Stimulated activated memory B cell treated with anti-CD40 and anti-IgM and Interleukin-4, amounts not matched to agents 10 μg/mL and 1 μg/mL and 100 μg/mL, for 72 hours (primary cell): ENCODE measurements at regions not wholly inside any gene's neighbourhood (a gene's known extent, or its start where the extent isn't known, plus 50 kb on each side); places are given as distances from the start of the nearest gene placed in this dataset.
"Not testable (repeated sequence)": the region's sequence is repeated elsewhere in the genome, so short reads cannot be mapped to it uniquely, and the experiment has no call there.

Experiments used
- ATAC-seq: fragments of 150-1000 bp; cut with Tn5 transposase; 2 replicates; pipeline ENCODE4 v1.10.0; 2021
- H3K27ac Mint-ChIP-seq: one replicate; pipeline ENCODE4 v1.8.0; 2022; ENCODE audit warnings: mild to moderate bottlenecking, mixed read lengths
- H3K27me3 Mint-ChIP-seq: one replicate; pipeline ENCODE4 v1.8.0; 2022; ENCODE audit warnings: mixed read lengths
- H3K36me3 Mint-ChIP-seq: one replicate; pipeline ENCODE4 v1.8.0; 2022; ENCODE audit warnings: mixed read lengths
- H3K4me1 Mint-ChIP-seq: one replicate; pipeline ENCODE4 v1.8.0; 2022; ENCODE audit warnings: mixed read lengths
- H3K4me3 Mint-ChIP-seq: one replicate; pipeline ENCODE4 v1.8.0; 2022; ENCODE audit warnings: mild to moderate bottlenecking, moderate library complexity, mixed read lengths
- H3K9me3 Mint-ChIP-seq: one replicate; pipeline ENCODE4 v1.8.0; 2022; ENCODE audit warnings: mixed read lengths

GRCh38 chr6:67811239-67812037 is 823.6 kb upstream of the ADGRB3 start:
- Mint-ChIP-seq H3K4me3 (no peak overlapping the region), H3K27me3 (no peaks in the 10 kb centered on the region), H3K27ac (no peak overlapping the region), H3K4me1 (no peaks in the 10 kb centered on the region), H3K36me3 (no peaks in the 10 kb centered on the region), H3K9me3 (peaks cover 18% of the 10 kb centered on the region)
- ATAC-seq: no peak

- not testable (repeated sequence) for H3K27ac Mint-ChIP-seq, H3K36me3 Mint-ChIP-seq, H3K4me3 Mint-ChIP-seq, H3K27me3 Mint-ChIP-seq, H3K4me1 Mint-ChIP-seq, ATAC-seq
- H3K9me3 Mint-ChIP-seq: peaks cover 22% of the 10 kb centered on the region
Observed at GRCh38 chr6:67804808-67805207, 830.3 kb upstream of the ADGRB3 start.

- ATAC-seq: no peak
- H3K36me3 Mint-ChIP-seq: no peaks in the 10 kb centered on the region
- no peaks in the 10 kb centered on the region for H3K4me1 Mint-ChIP-seq
- H3K9me3 Mint-ChIP-seq: peaks cover 24% of the 10 kb centered on the region
- H3K27me3 Mint-ChIP-seq: no peaks in the 10 kb centered on the region
- no peak overlapping the region for H3K27ac Mint-ChIP-seq
- no peak overlapping the region for H3K4me3 Mint-ChIP-seq
Observed at GRCh38 chr6:67802771-67803170, 832.3 kb upstream of the ADGRB3 start.

GRCh38 chr6:67792996-67793395 is 842.1 kb upstream of the ADGRB3 start:
- peaks cover 2% of the 10 kb centered on the region for H3K9me3 Mint-ChIP-seq
- H3K27ac Mint-ChIP-seq: no peak overlapping the region
- H3K36me3 Mint-ChIP-seq: no peaks in the 10 kb centered on the region
- H3K27me3 Mint-ChIP-seq: no peaks in the 10 kb centered on the region
- ATAC-seq: peak; percentile 53
- H3K4me3 Mint-ChIP-seq: no peak overlapping the region
- H3K4me1 Mint-ChIP-seq: no peaks in the 10 kb centered on the region

GRCh38 chr6:67790569-67790968 is 844.5 kb upstream of the ADGRB3 start:
- no peak for ATAC-seq
- H3K27me3 Mint-ChIP-seq: no peaks in the 10 kb centered on the region
- H3K36me3 Mint-ChIP-seq: no peaks in the 10 kb centered on the region
- H3K4me1 Mint-ChIP-seq: no peaks in the 10 kb centered on the region
- H3K9me3 Mint-ChIP-seq: peaks cover 2% of the 10 kb centered on the region
- H3K27ac Mint-ChIP-seq: no peak overlapping the region
- no peak overlapping the region for H3K4me3 Mint-ChIP-seq

- ATAC-seq, H3K4me3 Mint-ChIP-seq, H3K27ac Mint-ChIP-seq, H3K27me3 Mint-ChIP-seq, H3K4me1 Mint-ChIP-seq, H3K9me3 Mint-ChIP-seq, H3K36me3 Mint-ChIP-seq: not testable (repeated sequence)
Observed at GRCh38 chr6:67787119-67787518, 848.0 kb upstream of the ADGRB3 start.

- ATAC-seq: no peak
- no peaks in the 10 kb centered on the region for H3K27me3 Mint-ChIP-seq
- H3K4me3 Mint-ChIP-seq: no peak overlapping the region
- peaks cover 5% of the 10 kb centered on the region for H3K9me3 Mint-ChIP-seq
- H3K36me3 Mint-ChIP-seq: no peaks in the 10 kb centered on the region
- H3K27ac Mint-ChIP-seq: no peak overlapping the region
- H3K4me1 Mint-ChIP-seq: no peaks in the 10 kb centered on the region
Observed at GRCh38 chr6:67779876-67780275, 855.2 kb upstream of the ADGRB3 start.

- Mint-ChIP-seq H3K27ac (no peak overlapping the region), H3K4me3 (no peak overlapping the region), H3K27me3 (no peaks in the 10 kb centered on the region), H3K4me1 (no peaks in the 10 kb centered on the region), H3K36me3 (no peaks in the 10 kb centered on the region), H3K9me3 (peaks cover 5% of the 10 kb centered on the region)
- no peak for ATAC-seq
Observed at GRCh38 chr6:67775333-67775732, 859.7 kb upstream of the ADGRB3 start.

- no peak overlapping the region for H3K27ac Mint-ChIP-seq
- peaks cover 13% of the 10 kb centered on the region for H3K9me3 Mint-ChIP-seq
- ATAC-seq: no peak
- no peaks in the 10 kb centered on the region for H3K27me3 Mint-ChIP-seq
- H3K4me1 Mint-ChIP-seq: no peaks in the 10 kb centered on the region
- H3K4me3 Mint-ChIP-seq: no peak overlapping the region
- no peaks in the 10 kb centered on the region for H3K36me3 Mint-ChIP-seq
Observed at GRCh38 chr6:67768972-67769371, 866.1 kb upstream of the ADGRB3 start.

GRCh38 chr6:67767046-67767822 is 867.8 kb upstream of the ADGRB3 start:
- not testable (repeated sequence) for H3K36me3 Mint-ChIP-seq, H3K4me1 Mint-ChIP-seq, H3K27me3 Mint-ChIP-seq, H3K4me3 Mint-ChIP-seq, H3K27ac Mint-ChIP-seq, ATAC-seq
- peaks cover 13% of the 10 kb centered on the region for H3K9me3 Mint-ChIP-seq

- H3K27me3 Mint-ChIP-seq: no peaks in the 10 kb centered on the region
- no peak for ATAC-seq
- no peak overlapping the region for H3K4me3 Mint-ChIP-seq
- H3K27ac Mint-ChIP-seq: no peak overlapping the region
- H3K9me3 Mint-ChIP-seq: peaks cover 13% of the 10 kb centered on the region
- no peaks in the 10 kb centered on the region for H3K4me1 Mint-ChIP-seq
- no peaks in the 10 kb centered on the region for H3K36me3 Mint-ChIP-seq
Observed at GRCh38 chr6:67766057-67766456, 869.0 kb upstream of the ADGRB3 start.

- ATAC-seq: no peak
- H3K9me3 Mint-ChIP-seq: peaks cover 3% of the 10 kb centered on the region
- no peak overlapping the region for H3K4me3 Mint-ChIP-seq
- H3K27ac Mint-ChIP-seq: no peak overlapping the region
- no peaks in the 10 kb centered on the region for H3K4me1 Mint-ChIP-seq
- H3K27me3 Mint-ChIP-seq: no peaks in the 10 kb centered on the region
- no peaks in the 10 kb centered on the region for H3K36me3 Mint-ChIP-seq
Observed at GRCh38 chr6:67759001-67759400, 876.1 kb upstream of the ADGRB3 start.

- no peaks in the 10 kb centered on the region for H3K4me1 Mint-ChIP-seq
- H3K4me3 Mint-ChIP-seq: no peak overlapping the region
- H3K9me3 Mint-ChIP-seq: peaks cover 3% of the 10 kb centered on the region
- H3K27me3 Mint-ChIP-seq: no peaks in the 10 kb centered on the region
- no peak overlapping the region for H3K27ac Mint-ChIP-seq
- H3K36me3 Mint-ChIP-seq: no peaks in the 10 kb centered on the region
- peak; percentile 34 for ATAC-seq
Observed at GRCh38 chr6:67757465-67758033, 877.5 kb upstream of the ADGRB3 start.

GRCh38 chr6:67748521-67748920 is 886.6 kb upstream of the ADGRB3 start:
- Mint-ChIP-seq H3K36me3 (no peaks in the 10 kb centered on the region), H3K4me1 (no peaks in the 10 kb centered on the region), H3K27ac (no peak overlapping the region), H3K9me3 (peaks cover 2% of the 10 kb centered on the region), H3K27me3 (no peaks in the 10 kb centered on the region), H3K4me3 (no peak overlapping the region)
- ATAC-seq: no peak

GRCh38 chr6:67736816-67737215 is 898.3 kb upstream of the ADGRB3 start:
- H3K4me3 Mint-ChIP-seq: no peak overlapping the region
- H3K27me3 Mint-ChIP-seq: no peaks in the 10 kb centered on the region
- H3K9me3 Mint-ChIP-seq: peaks cover 8% of the 10 kb centered on the region
- ATAC-seq: no peak
- no peaks in the 10 kb centered on the region for H3K36me3 Mint-ChIP-seq
- H3K27ac Mint-ChIP-seq: no peak overlapping the region
- no peaks in the 10 kb centered on the region for H3K4me1 Mint-ChIP-seq

GRCh38 chr6:67736161-67736560 is 898.9 kb upstream of the ADGRB3 start:
- H3K27me3 Mint-ChIP-seq: no peaks in the 10 kb centered on the region
- H3K36me3 Mint-ChIP-seq: no peaks in the 10 kb centered on the region
- no peak overlapping the region for H3K27ac Mint-ChIP-seq
- no peak overlapping the region for H3K4me3 Mint-ChIP-seq
- ATAC-seq: no peak
- H3K9me3 Mint-ChIP-seq: peaks cover 13% of the 10 kb centered on the region
- H3K4me1 Mint-ChIP-seq: no peaks in the 10 kb centered on the region
